ENCODE measurements at regions not wholly inside any gene's neighbourhood (a gene's known extent, or its start where the extent isn't known, plus 50 kb on each side); places are given as distances from the start of the nearest gene placed in this dataset.

DNA sequence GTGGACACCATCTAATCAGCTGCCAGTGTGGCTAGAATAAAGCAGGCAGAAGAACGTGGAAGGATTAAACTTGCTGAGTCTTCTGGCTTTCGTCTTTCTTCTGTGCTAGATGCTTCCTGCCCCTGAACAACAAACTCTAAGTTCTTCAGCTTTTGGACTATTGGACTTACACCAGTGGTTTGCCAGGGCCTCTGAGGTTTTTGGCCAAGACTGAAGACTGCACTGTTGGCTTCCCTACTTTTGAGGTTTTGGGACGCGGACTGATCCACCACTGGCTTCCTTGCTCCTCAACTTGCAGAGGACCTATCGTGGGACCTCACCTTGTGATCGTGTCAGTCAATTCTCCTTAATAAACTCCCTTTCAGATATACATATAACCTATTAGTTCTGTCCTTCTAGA lies 696.1 kb upstream of the NCAM2 start:
- DNase-seq = no peak

DNA sequence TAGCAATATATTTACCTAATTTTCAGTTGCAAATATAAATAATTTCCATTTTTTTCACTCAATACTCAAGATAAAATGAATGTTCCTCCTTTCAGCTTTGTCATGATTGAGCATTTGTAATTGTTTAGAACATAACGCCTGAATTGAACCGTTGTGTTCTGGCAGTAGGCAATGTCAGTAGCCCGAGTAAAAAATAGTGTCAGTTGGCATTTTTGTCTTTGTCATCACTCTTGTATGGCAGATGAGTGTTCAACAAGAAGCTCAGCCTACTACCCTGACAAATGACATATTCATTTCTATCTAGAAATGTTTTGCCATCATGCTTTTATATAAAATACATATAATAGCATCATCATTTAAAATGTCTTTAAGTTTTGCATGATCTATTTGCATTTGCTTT lies 691.4 kb upstream of the NCAM2 start:
- DNase-seq = no peak

- no peak for DNase-seq
These were observed 689.5 kb upstream of the NCAM2 start for GRCh38 chr21:20308586-20309315.

DNA sequence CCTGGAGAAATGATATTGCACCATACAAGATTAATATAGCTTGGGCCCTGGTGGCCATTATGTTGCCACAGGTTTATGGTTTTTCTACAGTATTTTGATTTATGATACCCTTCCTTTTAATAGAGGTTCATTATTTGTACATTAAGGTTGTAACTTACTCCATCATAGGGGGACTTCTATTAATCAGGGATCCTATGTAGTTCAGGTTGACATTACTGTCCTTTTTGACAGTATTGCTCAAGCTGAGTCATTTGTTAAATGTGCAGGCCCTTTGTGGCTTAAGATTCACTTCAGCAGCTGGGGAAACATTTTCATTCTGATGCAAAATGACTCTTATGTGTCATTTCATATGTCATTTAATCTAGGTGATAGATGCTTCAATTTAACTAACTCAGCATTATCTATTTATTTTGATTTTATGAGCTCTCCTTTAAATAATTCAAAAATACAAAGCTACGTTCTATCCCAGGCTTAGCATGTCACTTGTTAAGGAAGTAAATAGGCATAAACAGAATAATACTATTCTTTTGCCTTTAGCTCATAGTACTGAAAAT lies 686.9 kb upstream of the NCAM2 start:
- no peak for DNase-seq

DNA sequence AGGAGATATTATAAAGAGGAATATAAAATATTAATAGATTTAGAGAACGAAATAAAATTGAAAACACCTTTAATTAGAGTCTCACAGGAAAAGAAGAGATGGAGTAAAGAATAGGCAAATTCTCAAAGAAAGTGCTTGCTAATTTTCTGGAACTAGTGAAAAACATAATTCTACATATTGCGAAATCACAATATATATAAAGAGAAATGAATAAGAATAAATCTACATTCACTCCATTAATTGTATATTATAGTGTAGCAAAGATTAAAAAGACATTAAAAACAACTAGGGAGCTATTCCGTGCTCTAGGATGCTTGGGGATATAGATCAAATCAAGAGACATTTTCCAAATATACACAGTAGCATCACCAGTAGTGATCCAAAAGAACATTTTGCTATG lies 685.2 kb upstream of the NCAM2 start:
- no peak for DNase-seq

GRCh38 chr21:20315042-20315441 lies 683.2 kb upstream of the NCAM2 start:
- DNase-seq = no peak

- DNase-seq = no peak
These were observed 668.6 kb upstream of the NCAM2 start for GRCh38 chr21:20329636-20330035.

DNA sequence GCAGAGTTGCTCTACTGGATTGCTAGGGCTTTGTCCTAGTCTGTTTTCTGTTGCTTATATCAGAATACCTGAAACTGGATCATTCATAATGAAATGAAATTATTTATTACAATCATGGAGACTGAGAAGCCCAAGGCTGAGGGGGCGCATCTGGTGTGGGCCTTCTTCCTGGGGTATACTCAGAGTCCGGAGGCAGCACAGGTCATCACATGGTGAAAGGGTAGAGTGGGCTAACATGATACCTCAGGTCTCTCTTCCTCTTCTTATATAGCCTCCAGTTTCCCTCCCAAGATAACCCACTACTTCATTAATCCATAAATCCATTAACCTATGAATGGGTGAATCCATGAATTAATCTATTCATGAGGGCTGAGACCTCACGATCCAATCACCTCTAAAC lies 667.6 kb upstream of the NCAM2 start:
- no peak for DNase-seq

DNA sequence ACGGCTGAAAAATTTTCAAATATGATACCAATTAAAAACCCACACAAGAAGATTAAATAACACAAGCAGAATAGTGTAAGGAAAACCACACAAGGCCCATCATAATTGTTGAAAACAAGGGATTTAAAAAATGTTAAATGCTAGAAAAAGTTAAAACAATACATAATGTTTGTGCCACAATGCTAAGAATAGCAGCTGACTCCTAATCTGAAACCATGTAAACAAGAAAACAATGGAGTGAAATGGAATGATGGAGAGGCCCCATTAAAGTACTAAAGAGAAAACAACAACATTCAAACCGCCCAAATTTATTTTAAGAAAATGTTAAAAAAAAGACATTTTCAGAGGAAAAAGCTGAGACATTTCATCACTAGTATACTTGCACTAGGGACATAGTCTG lies 663.6 kb upstream of the NCAM2 start:
- DNase-seq = no peak

DNA sequence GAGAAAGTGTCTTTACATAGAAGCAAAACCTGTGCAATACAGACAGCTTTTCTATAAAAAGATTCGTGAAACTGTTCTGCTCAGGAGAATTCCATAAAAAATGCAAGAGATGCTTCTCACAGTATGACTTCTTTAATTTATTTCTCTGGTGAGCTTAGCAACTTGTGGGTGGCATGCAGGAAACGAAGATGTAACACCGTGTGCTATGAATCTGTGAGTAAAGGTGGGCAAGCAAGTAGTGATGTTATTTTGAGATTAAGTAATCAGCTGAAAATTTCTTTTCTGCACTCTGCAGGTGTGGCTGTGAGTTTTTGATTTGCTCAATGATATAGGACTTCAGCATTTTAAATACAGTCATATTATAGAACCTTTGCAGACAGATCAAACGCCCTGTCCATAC lies 656.8 kb upstream of the NCAM2 start:
- no peak for DNase-seq

DNA sequence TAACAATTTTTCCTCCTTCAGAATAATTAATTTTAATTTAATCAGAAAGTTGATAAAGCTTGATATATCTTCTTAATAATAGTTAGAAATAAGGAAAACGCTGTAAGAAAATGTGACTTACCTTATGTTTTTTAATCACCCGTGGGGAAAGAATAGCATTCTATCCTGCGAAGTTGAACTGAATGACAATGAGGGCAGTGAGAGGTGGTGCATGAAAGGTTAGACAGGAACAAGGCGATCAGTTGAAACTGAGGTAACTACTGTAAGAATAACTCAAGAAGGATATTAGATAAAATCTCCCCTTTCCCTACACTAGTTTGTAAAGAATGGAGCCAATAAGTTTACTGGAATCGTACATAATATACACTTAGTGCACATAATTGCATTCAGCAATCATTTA lies 655.0 kb upstream of the NCAM2 start:
- no peak for DNase-seq

- no peak for DNase-seq
These were observed 647.1 kb upstream of the NCAM2 start for GRCh38 chr21:20351138-20351537.

DNA sequence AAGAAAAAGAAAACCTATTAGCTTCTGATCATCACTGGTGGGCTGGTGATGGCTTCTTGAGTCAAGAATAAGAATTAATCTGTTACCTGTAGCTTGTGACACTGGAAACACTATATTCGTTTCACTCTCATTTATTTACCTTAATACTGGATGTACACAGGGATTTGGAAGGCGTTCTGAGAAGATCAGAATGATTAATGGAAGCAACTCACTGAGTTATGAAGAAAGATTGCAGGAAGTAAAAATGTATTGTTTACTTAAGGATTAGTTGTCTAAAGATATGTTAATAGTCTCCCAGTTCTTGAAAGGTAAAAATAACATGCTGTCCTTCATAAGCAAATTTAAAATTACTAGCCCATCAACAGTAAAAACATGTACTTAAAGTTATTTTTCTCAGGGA lies 644.9 kb upstream of the NCAM2 start:
- no peak for DNase-seq

GRCh38 chr21:20373031-20373430 lies 625.2 kb upstream of the NCAM2 start:
- no peak for DNase-seq

GRCh38 chr21:20377250-20377649 lies 621.0 kb upstream of the NCAM2 start:
- DNase-seq = no peak

DNA sequence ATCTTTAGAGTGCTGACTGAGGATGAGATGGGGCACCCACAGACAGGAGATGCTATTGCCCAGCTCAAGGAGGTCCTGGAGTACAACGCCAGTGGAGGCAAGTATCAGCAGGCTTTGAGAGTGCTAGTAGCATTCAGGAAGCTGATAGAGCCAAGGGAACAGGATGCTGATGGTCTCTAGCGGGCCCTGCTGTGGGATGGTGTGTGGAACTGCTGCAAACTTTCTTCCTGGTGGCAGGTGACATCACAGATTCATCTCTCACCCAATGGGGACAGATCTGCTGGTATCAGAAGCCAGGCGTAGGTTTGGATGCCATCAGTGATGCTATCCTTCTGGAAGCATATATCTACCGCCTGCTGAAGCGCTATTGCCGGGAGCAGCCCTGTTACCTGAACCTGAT lies 609.8 kb upstream of the NCAM2 start:
- no peak for DNase-seq

DNA sequence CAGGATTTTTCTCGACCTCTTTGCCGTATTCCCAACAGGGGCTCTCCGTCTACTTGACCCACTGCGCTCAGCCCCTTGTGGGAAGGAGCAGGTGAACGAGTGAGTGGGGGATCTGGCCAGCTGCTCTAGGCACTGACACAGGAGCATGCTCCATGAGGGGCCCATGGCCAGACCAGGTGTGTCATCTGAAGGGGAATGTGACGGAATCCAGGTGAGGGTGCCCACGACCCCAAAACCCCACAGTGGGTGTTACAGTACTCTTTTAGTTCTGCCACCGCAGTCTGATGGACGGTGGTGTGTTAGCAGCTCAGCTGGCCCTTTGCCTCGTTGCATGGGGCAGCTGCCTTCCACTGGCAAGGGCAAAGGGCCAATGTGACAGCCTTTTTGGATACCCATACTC lies 601.4 kb upstream of the NCAM2 start:
- DNase-seq = no peak

- no peak for DNase-seq
These were observed 593.3 kb upstream of the NCAM2 start for GRCh38 chr21:20404915-20405314.

DNA sequence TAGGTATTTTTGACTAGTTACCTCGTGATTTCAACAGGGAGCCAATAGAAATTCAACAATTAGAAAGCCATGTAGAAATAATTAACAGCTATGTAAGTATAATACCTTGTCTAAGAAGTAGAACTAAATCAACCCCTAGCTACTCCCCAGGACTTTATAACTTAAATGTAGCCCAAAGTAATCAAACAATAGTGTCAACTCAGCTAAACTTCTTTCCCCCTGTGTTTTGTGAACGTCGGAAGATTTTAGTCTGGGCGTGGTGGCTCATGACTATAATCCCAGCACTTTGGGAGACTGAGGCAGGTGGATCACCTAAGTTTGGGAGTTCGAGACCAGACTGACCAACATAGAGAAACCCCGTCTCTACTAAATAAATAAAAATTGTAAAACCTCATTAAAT lies 579.9 kb upstream of the NCAM2 start:
- DNase-seq = no peak

DNA sequence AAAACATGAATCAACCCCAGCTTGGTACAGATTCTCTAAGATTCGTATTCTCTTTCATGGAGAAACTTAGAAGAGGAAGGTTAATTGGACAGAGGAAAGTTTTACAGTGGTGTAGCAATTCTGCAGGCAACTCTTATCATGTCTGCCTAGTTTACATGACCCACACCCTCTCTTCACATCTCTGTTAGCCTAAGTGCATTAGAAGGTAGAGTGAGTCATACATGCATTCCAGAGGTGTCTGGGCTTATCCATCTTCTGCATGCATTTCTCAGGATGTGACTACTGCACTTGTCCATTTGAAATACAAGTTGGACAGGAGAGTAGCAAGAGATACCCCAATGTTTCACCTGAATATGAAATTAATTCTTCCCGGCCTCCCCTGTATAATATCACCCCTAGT lies 578.4 kb upstream of the NCAM2 start:
- no peak for DNase-seq

DNA sequence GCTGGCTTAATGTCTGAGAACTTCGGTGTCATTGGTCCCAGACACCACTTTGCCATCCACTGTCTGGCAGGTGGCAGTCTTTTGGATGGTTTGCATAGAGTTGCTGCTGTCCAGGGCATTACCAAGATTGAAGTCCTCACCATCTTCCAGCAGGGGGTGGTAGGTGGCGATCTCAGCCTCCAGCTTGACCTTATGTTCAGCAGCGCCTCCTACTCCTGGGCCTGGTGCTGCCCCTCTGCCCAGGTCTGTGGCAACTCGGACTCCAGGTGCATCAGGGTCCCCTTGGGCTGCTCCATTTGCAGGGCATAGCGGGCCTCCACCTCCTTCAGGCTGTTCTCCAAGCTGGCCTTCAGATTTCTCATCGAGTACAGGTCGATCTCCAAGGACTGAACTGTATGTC lies 573.3 kb upstream of the NCAM2 start:
- DNase-seq = no peak

GRCh38 chr21:20425856-20426255 lies 572.4 kb upstream of the NCAM2 start:
- DNase-seq = no peak

- no peak for DNase-seq
These were observed 557.9 kb upstream of the NCAM2 start for GRCh38 chr21:20440338-20440737.

GRCh38 chr21:20443558-20444155 lies 554.6 kb upstream of the NCAM2 start:
- no peak for DNase-seq

DNA sequence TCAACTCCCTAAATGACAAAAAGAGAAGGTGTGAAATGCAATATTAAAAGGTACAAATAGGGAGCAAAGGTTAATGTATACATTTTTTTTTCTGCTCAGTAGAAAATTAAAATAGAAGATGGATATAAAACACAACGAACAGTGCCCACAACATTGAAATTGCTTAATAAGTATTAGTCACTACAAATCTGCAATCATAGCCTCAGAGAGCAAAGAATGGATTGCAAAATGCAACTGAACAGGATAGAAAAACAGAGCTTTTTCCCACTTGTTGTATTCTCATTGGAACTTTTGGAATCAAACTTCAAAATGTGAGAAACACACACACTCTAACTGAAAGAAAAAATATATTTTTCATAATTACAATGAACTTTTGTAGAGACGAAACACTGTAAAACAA lies 552.2 kb upstream of the NCAM2 start:
- no peak for DNase-seq

Measured in right forelimb (tissue), 1 donor.